ENCODE measurements at regions not wholly inside any gene's neighbourhood (a gene's known extent, or its start where the extent isn't known, plus 50 kb on each side); places are given as distances from the start of the nearest gene placed in this dataset.

- whole genome bisulfite sequencing (ENCODE audit: insufficient coverage, low coverage, missing lambda C conversion rate), result 2% methylated on average over 9 of the region's 9 CpGs
- H3K4me2 ChIP-seq (ENCODE audit: insufficient read depth, low read length), result no peak overlapping the region
- H3K9me1 ChIP-seq (ENCODE audit: control insufficient read depth, insufficient read depth, low read length), result no peaks in the 10 kb centered on the region
- H3K27me3 ChIP-seq (ENCODE audit: control insufficient read depth in 2 of 2, insufficient read depth in 2 of 2, low read length in 2 of 2), result peaks cover 21 to 36% of the 10 kb centered on the region in 2 experiments
- no peaks in the 10 kb centered on the region for H3K79me2 ChIP-seq (ENCODE audit: control insufficient read depth, insufficient read depth, low read length)
- CTCF ChIA-PET (ENCODE audit: low intra/inter-chr PET ratio), result no interaction called here
- TF ChIP-seq JUND (IDR thresholded peaks at IDR 0.05; ENCODE audit: borderline replicate concordance, low read depth, low read length) (no peak), JUND (tag; IDR thresholded peaks at IDR 0.05; ENCODE audit: borderline replicate concordance, low read depth, low read length) (no peak; the same call in 2 of the 3 replicates), CBX8 (IDR thresholded peaks at IDR 0.05; ENCODE audit: borderline replicate concordance, extremely low read depth, low read depth, low read length, poor library complexity, severe bottlenecking) (peak; percentile 76), ZNF561 (CRISPR knock-in tag; conservative IDR thresholded peaks at IDR 0.05) (0 out of 2 replicates have a peak, but pooled peaks have one; percentile 66), RERE (CRISPR knock-in tag; IDR thresholded peaks at IDR 0.05; ENCODE audit: borderline replicate concordance) (no peak), MEF2D (tag; conservative IDR thresholded peaks at IDR 0.05; ENCODE audit: low read depth) (0 out of 2 replicates have a peak, but pooled peaks have one; percentile 35), PKNOX1 (IDR thresholded peaks at IDR 0.05) (no peak)
- ATAC-seq, result no peak
- POLR2A ChIA-PET, result interaction anchor here (0.5 to 1.6 kb wide), 11 partner anchors 7 to 745 kb away, joined by 3 to 6 read pairs (median 3); no protein-coding TSS in a partner anchor
- BruUV-seq (replicated peaks), result no TSS peak
- intact Hi-C loops (cut with micrococcal nuclease), result loop anchor here (10.0 kb wide), 1 partner anchor 118 kb away; no protein-coding TSS in a partner anchor
- in situ Hi-C loops (cut with MboI), result no loop called here
- no peak overlapping the region for H3K27ac ChIP-seq (ENCODE audit: extremely low read depth, low read depth, low read length)
- no peak overlapping the region for H3K4me3 ChIP-seq
- H3K9me3 ChIP-seq (replicated peaks; ENCODE audit: control insufficient read depth, insufficient read depth, low read depth, low read length), result no peaks in the 10 kb centered on the region
- no peak overlapping the region for H2AFZ ChIP-seq (ENCODE audit: low read depth, low read length)
- H3K4me1 ChIP-seq (replicated peaks in 1 of 2; ENCODE audit: control insufficient read depth in 2 of 2, insufficient read depth in 2 of 2, low read length in 2 of 2), result peaks cover 0 to 2% of the 10 kb centered on the region in 2 experiments; a peak in 1 of 5 replicates
- no peaks in the 10 kb centered on the region for H3K36me3 ChIP-seq (ENCODE audit: control insufficient read depth, insufficient read depth, low read length)
- no peak for FAIRE-seq
- no peaks in the 10 kb centered on the region for H4K20me1 ChIP-seq (replicated peaks; ENCODE audit: control insufficient read depth, insufficient read depth, low read length)
- no peak for DNase-seq (ENCODE audit: extremely low read depth in 1 of 4, low spot score in 3 of 4)
- H3K9ac ChIP-seq (ENCODE audit: insufficient read depth in 1 of 2, low read depth in 2 of 2, low read length in 2 of 2), result no peak overlapping the region
Observed at GRCh38 chr6:16836144-16836981, 75.1 kb upstream of the ATXN1 start.

Measured in K562 (cell line).